GM18909 (cell line): ENCODE measurements at regions not wholly inside any gene's neighbourhood (a gene's known extent, or its start where the extent isn't known, plus 50 kb on each side); places are given as distances from the start of the nearest gene placed in this dataset.

ENCODE experiments used
- ATAC-seq: cut with Tn5 transposase; IDR thresholded peaks from one replicate; pipeline ENCODE4 v1.9.1; 2021; ENCODE audit warnings: mild to moderate bottlenecking; ENCODE audit not compliant: unreplicated experiment, poor library complexity

DNA sequence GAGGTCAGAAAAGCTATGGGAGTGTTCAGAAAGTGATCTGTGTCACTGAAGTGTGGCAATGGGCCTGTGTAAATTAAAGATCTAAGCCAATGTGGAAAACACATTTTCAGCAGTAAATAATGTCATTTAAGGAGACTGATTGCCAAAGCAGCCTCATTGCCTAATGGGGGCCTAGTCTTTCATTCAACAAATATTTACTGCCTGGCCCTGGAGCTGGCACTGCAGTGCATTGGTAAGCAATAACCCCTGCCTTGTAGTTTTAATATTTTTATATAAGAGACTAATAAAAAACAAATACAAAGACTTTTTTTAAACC is 326.6 kb downstream of the BTG1 start:
- no peak for ATAC-seq

DNA sequence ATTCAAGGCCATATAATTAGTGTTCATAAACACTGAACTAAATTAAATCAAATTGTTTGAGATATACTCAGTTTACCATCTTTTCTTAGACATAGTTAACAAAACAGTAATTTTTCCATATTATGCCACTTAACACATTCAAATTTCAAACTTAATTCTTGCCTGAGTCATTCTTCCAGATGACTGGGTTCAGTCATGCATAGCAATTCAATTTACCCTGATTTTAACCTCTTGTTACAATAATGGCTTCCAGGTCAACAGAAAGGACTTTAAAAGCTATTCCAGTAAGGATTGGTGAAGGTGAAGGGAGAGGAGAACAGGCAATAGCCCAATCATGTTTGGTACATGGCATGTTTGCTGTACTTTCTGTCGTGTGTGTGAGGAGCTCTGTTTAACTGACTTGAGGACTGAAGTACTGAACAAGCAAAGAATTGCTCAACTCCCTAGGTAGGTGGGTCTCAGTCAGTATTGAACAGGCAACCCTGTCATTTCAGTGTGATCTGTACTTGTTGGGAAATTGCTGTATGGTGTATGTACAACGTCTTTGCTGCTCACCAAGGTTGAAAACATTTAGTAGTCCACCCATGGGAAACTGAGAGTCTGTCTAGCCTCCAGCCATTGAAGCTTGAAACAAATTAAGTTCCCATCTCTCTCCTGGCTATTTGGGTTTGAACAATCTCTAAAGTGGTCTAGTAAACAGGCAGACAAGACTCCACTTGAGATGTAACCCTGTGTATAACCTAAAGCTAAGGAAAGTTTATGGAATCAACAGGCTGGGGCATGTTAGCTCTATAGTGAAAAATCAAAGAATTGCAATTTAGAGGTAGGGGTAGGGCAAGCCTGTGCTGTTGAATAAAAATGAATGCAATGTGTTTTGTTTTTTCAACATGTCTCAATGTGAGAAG is 327.2 kb downstream of the BTG1 start:
- ATAC-seq, result no peak

DNA sequence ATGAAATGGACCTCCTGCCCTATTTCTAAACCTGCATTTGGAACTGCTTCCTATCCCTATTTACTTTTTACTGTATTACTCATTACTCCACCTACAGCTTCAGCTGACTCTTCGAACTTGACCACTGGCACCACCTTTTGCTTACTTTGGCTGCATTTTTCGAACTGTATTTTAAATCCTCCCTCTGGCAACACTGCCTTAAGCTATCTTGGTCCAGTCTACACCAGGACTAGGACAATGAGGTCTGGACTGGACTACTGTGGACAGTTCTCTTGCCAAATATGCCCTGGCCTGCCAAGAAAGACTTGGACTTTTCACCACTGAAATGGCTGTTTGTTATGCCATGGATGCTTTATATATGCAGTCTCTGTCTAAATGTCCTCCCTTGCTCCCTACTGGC is 328.1 kb downstream of the BTG1 start:
- no peak for ATAC-seq

DNA sequence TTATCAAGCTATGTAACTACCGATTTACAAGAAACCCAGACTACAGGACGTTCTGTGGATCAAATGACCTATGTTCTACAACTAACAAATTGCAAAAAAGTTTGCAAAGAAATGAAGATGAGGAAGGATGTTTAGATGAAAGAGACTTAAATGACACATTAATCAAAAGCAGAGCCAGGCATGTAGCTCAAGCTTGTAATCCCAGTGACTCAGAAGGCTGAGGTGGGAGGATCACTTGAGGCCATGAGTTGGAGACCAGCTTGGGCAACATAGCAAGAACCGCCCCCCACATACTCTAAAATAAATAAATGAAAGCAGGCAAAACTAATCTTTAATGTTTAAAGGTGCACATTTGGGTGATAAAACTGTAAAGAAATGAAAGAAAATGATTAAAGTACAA is 331.9 kb downstream of the BTG1 start:
- no peak for ATAC-seq

DNA sequence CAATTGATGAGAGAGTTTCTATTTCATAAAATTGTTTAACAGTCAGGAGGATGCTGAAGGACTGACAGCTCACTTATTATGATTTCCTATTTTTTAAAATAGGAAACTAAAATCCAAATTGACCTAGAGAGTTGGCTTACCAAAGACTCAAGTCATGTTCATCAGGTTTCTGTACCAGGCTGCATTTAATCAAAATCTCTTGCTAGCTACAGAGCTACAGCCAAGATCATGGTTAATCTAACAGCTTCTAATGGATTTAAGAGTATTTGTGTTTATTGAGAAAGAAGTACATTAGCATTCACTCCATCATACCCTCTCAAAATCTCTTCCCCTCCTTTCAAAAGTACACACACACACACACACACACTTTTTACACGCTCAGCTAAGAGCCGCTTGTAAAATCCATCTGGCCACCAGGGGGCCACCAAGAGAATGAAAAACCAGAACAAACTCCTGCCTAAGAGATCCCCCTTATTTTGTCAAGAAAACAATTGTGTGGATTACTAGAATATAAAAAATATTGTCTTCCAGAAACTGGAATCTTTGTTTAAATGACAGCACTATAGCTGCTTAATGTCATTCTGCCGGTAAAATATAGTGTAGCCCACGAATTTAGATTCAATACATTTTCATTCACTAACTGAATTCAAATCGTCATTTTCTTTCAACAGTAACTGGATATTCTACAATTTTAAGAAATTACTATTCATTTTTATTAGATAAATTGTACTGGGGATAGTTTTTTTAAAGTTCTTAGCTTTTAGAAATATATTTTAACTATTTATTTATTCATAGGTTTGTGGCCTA is 334.0 kb downstream of the BTG1 start:
- peak; percentile 90 for ATAC-seq

DNA sequence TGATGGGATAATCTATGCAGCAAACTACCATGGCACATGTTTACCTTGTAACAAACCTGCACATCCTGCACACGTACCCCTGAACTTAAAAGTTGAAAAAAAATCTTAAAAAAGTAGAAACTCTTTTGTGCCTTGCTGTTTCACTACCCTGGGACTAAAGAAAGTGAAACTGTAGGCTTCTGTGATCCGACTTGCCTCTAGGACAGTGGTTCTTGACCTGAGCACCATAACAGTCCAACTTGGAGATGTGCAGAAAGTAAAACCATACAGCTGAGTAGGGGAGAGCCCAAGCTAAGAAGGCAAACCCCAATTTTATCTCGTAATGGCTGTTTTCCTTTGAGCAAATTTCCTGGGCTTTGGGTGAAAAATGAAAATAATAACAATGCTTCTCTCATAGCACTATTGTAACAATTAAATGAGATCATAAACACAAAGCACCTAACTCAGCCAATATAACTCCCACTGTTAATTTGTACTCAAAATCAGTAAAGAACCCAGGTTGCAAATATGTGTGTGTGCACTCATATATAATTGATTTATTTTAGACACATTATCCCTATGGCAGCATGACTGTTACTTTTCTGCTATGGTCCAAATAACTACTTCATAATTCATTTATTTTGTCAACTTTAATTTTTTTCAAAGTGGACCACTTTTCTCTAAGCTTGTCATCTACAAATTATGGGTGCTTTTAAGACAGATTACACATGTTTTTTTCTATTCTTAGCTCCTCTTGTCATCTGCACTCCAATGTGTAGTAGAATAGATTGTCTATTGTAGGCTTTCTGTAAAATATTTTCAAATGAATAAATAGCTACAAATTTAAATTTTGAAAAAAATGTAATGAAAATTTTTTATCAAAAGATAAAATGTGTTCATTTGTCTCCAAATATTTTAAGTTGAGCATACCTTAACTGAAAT is 334.9 kb downstream of the BTG1 start:
- no peak for ATAC-seq

GRCh38 chr12:91810077-91810476 is 335.6 kb downstream of the BTG1 start:
- ATAC-seq, result no peak

DNA sequence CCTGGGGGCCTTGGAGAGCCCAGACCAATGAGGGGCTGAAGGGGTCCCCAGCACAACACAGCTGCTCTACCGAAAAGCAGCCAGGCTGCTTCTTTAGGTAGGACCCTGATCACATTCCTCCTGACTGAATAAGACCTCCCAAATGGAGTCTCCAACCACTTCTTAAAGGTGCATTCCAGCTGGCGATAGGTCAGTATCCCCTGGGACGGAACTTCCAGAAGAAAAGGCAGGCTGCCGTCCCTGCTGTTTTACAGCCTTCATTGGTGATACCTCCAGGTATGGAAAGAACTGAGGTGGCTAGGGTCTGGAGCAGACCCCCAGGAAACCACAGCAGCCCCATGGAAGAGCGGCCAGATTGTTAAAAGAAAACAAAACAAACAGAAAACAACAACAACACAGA is 340.6 kb downstream of the BTG1 start:
- ATAC-seq, result no peak

DNA sequence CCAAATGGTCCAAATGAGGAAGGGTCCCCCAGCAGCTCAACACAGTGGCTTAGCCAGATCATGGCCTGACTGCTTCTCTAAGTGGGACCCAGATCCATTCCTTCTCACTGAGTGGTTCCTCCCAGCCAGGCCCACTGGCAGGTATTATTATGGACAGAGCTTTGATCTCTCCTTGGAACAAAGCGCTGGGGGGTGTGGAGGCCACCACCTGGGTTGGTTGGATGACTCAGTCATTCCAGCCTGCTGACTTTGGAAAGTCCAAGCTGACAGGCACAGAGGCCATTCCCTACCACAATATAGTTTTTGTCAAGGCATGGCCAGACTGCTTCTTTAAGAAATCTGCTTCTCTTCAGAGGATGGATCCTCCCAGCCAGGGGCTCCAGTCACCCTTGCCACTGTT is 341.1 kb downstream of the BTG1 start:
- no peak for ATAC-seq

GRCh38 chr12:91801048-91801447 is 344.6 kb downstream of the BTG1 start:
- no peak for ATAC-seq

- ATAC-seq, result no peak
These were observed 352.0 kb downstream of the BTG1 start for GRCh38 chr12:91793676-91794075.

DNA sequence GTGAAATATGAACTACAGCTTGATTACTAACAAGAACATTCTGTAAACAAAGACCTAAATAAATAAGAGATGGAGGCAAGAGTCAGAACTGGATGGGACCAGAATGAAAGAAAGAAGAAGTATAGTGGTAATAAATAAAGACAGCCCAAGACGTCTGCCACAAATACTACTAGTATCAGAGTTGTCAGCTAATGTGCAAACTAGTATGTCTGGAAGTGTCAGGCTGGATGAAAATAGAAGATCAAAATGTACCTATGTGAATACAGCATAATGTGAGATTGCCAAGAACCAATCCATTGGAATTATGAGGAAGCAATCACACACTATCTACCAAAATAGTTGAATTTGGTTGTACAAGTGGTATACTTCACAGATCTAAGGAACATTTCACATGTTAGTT is 353.0 kb downstream of the BTG1 start:
- no peak for ATAC-seq

DNA sequence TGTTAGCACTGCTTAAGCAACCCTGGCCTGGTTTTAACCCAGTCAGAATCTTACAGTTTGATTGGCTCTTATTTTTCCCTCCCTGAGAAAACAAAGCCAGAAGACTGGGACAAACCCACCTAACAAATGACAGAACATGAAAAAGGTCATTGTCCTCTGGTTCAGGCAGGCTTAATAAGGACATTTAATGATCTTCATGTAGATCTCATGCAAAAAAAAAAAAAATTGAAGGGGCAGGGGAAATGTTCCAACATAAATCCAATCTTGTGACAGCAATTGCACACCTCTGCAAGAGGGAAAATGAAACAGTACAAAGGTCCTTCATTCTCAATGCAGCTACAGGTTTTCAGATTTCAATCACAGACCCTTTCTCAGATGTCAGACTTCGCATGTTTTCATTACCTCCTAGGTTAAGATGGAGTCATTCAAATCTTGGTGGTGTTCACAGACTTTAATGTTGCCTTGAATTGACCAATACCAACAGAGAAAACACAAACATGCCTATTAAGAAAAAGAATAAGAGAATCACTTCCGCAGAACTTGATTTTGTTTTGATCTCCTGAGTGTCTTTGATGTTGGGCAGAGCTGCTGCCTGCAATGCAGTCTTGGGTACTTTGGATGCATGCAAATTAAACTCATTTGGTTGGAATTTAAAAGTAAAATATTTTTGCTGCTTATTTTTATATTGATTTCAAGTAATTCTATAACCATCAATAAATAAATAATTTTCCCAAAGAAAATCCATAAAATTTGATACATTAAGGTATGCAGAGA is 359.0 kb downstream of the BTG1 start:
- ATAC-seq, result no peak

GRCh38 chr12:91785655-91786498 is 359.8 kb downstream of the BTG1 start:
- ATAC-seq, result no peak

- ATAC-seq, result no peak
These were observed 364.5 kb downstream of the BTG1 start for GRCh38 chr12:91781114-91781513.

GRCh38 chr12:91778938-91779400 is 366.7 kb downstream of the BTG1 start:
- peak; percentile 97 for ATAC-seq

DNA sequence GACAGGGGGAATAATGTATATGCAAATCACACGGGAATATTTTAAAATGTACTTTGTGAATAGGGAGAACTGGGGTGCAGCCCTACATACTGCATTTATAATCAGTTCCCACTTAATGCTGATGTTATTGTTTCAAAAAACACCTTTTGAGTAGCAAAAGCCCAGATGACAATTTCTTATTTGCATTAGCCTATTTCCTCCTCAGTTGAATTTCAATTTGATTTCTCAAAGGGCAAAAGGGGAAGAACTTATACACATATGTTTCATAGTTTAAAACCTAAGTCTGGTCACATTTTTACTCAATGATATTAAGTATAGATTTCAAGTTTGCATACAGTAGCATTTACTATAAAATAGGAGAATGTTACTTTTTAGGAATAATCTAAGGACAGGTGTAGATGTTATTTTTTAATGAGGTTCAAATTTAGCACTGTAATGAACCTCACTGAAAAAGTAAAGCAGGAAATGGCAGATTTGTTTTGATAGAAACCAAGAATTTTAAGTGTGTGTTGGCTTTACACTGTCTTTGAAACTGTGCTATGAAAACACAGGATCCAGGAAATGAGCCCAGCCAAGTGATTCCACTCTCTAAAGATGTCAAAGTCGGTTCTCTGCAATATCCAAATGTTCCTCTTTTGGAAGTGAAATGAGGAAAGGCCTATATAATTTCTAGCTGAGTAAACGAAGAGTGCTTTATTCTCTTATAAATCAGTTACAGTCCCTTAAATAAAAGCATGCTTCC is 367.4 kb downstream of the BTG1 start:
- ATAC-seq, result peak; percentile 52

DNA sequence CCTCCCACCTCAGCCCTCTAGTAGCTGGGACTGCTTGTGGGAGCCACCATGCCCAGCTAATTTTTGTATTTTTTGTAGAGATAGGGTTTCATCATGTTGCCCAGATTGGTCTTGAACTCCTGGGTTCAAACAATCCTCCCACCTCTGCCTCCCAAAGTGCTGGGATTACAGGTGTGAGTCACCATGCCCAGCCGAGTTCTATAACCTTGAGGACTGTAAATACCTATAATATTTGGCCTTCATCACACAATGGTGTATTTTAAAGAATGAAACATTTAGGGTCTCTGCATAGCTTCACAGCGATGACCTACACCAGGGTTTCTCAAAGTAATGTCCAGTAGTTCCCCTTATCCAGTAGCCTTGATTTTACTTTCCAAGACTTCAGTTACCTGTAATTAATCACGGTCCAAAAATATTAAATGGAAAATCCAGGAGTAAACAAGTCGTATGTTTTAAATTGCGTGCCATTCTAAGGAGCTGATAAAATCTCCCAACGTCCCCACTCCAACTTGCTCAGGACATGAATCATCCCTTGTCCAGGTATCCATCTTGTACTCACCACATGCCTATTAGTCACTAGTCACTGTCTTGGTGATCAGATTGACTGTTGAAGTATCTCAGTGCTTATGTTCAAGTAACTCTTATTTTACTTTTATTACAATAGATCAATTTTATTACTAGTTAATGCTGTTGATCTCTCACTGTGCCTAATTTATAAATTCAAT is 368.2 kb downstream of the BTG1 start:
- no peak for ATAC-seq
